Astrocyte (in vitro differentiated cells and primary cell): ENCODE measurements at regions not wholly inside any gene's neighbourhood (a gene's known extent, or its start where the extent isn't known, plus 50 kb on each side); places are given as distances from the start of the nearest gene placed in this dataset.

Source experiments
- CTCF ChIP-seq: IDR thresholded peaks from 2 replicates; pipeline ENCODE4 v1.5.1; 2011; ENCODE audit warnings: low read depth, mild to moderate bottlenecking, inconsistent platforms, low read length, moderate library complexity; ENCODE audit not compliant: insufficient read depth
- EZH2 ChIP-seq: IDR thresholded peaks from 2 replicates; pipeline ENCODE4 v1.6.1; 2012; ENCODE audit warnings: mild to moderate bottlenecking, low read length, inconsistent platforms; ENCODE audit not compliant: insufficient read depth

- TF ChIP-seq CTCF (no peak), EZH2 (no peak)
Observed at GRCh38 chr4:19236473-19236872, 1015.2 kb upstream of the SLIT2 start.
